MM.1S (cell line): ENCODE measurements at regions not wholly inside any gene's neighbourhood (a gene's known extent, or its start where the extent isn't known, plus 50 kb on each side); places are given as distances from the start of the nearest gene placed in this dataset.

Experiments
- DNase-seq: peaks from one replicate; pipeline ENCODE4 v3.0.0-alpha.2; 2015
- H2AFZ ChIP-seq: fragments of 300-600 bp; sonication (generic); 2 replicates; pipeline ENCODE4 v1.6.0; 2016; ENCODE audit warnings: antibody characterized with exemption, low read length
- H3F3A ChIP-seq: fragments of 300-600 bp; sonication (generic); 2 replicates; pipeline ENCODE4 v1.6.1; 2016; ENCODE audit warnings: mild to moderate bottlenecking, antibody characterized with exemption, low read length, moderate library complexity, mixed read lengths; ENCODE audit not compliant: insufficient read depth
- H3K27ac ChIP-seq: fragments of 300-600 bp; sonication (generic); 2 replicates; pipeline ENCODE4 v1.5.1; 2016; ENCODE audit warnings: mild to moderate bottlenecking, low read length
- H3K27me3 ChIP-seq: fragments of 300-600 bp; sonication (generic); replicated peaks from 2 replicates; pipeline ENCODE4 v1.6.0; 2016; ENCODE audit warnings: low read length; ENCODE audit not compliant: insufficient read depth
- H3K36me3 ChIP-seq: fragments of 300-600 bp; sonication (generic); replicated peaks from 2 replicates; pipeline ENCODE4 v1.6.1; 2016; ENCODE audit warnings: mild to moderate bottlenecking, low read length, mixed read lengths; ENCODE audit not compliant: insufficient read depth
- H3K4me1 ChIP-seq: fragments of 300-600 bp; sonication (generic); 2 replicates; pipeline ENCODE4 v1.6.1; 2016; ENCODE audit warnings: low read length, mixed read lengths
- H3K4me2 ChIP-seq: fragments of 300-600 bp; sonication (generic); 2 replicates; pipeline ENCODE4 v1.6.0; 2016; ENCODE audit warnings: low read depth, low read length
- H3K4me3 ChIP-seq: fragments of 300-600 bp; sonication (generic); 2 replicates; pipeline ENCODE4 v1.5.1; 2016; ENCODE audit warnings: low read length, mixed read lengths
- H3K79me2 ChIP-seq: fragments of 300-600 bp; sonication (generic); 2 replicates; pipeline ENCODE4 v1.6.1; 2016; ENCODE audit warnings: mixed run types, low read length, mixed read lengths
- H3K9ac ChIP-seq: fragments of 300-600 bp; sonication (generic); 2 replicates; pipeline ENCODE4 v1.6.1; 2016; ENCODE audit warnings: low read length, mixed read lengths
- H3K9me2 ChIP-seq: fragments of 300-600 bp; sonication (generic); replicated peaks from 2 replicates; pipeline ENCODE4 v1.6.1; 2016; ENCODE audit warnings: mild to moderate bottlenecking, low read length, mixed read lengths; ENCODE audit not compliant: insufficient read depth
- H3K9me3 ChIP-seq: fragments of 300-600 bp; sonication (generic); replicated peaks from 2 replicates; pipeline ENCODE4 v1.6.1; 2016; ENCODE audit warnings: mild to moderate bottlenecking, low read length, mixed read lengths; ENCODE audit not compliant: insufficient read depth
- H4K20me1 ChIP-seq: fragments of 300-600 bp; sonication (generic); 2 replicates; pipeline ENCODE4 v1.6.1; 2016; ENCODE audit warnings: mild to moderate bottlenecking, low read length, moderate library complexity, mixed read lengths; ENCODE audit not compliant: insufficient read depth
- EZH2 ChIP-seq: fragments of 300-600 bp; sonication (generic); optimal IDR thresholded peaks from 2 replicates; pipeline ENCODE3; 2017; ENCODE audit warnings: low read depth, mild to moderate bottlenecking, antibody characterized with exemption, low read length, mixed read lengths
- EZH2phosphoT487 ChIP-seq: fragments of 300-600 bp; sonication (generic); IDR thresholded peaks from 2 replicates; pipeline ENCODE4 v1.6.1; 2018; ENCODE audit warnings: antibody characterized with exemption, low read length
- TF ChIP-seq, protein P1 (sequence below): fragments of 300-600 bp; sonication (generic); IDR thresholded peaks from 2 replicates; pipeline ENCODE4 v1.5.1; 2016; ENCODE audit warnings: antibody characterized with exemption, low read length, mixed read lengths

DNA sequence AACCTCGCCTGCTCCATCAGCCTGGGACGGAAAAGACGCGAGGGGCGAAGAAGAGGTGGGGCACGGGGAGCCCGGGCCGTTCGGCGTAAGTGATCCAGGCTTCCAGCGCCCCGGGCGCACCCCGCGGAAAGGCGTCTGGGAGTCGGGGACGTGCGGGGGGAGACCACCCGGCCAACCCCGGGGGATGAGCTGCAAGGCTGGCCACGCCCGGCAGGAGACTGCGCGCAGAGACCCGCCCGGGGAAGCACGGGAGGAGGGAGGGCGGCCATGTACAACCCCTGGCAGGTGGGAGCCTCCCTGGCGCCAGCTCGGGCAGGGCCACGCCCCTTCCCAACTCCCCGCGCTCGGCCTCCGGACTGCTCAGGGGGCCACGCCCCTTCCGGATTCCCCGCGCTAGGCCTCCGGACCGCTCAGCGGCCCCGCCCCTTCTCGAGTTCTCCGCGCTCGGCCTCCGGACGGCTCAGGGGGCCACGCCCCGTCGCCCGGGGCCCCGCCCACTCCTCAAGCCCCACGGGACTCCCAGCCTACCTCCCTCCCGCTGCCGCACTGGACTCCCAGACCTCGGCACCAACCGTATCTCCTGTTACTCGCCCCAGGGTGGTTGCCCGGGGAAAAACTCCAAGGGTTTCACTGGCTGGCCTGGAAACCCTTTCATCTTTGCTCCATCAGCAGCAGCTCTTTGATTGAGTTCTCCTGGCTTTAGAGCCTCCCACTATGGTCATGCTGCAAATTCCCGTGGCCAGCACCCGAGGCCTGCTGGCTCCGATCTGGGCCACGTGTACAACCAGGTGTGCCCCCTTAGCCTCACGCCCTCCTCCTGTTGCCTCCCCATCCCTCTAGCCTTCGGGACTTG is 284.4 kb downstream of the ZEB1 start:
- no peak overlapping the region for H3K27ac ChIP-seq

DNA sequence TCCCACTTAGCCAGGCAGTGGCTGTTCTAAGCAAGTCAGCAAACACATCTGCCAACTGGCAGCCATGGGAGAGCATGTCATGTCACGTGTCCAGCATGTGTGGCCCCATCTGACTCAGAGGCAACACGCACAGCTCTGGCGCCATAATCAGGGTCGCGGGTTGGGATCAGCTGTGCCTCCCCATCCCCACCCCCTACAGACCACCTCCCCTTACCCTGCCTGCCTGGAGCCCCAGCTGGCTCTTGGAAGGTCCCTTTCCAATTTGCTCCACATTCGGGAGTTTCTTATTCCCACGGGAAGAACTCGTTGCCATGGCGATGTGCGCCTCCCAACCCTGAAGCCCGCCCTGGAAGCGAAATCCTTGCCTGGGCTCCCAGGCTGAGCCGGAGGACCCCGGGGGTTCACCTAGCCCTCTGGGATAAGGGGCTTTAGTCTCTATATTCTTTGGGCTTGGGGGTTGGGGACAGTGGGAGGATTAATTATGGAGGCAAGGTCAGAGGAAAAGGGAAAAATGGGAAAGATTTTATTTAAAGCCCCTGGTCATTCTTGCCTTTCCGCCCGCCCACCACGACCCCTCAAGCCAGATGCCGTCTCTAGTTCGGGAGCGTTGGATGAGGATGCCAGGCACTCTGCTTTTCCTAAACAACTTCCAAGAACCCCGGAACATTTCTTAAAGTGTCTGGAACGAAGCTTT is 283.7 kb downstream of the ZEB1 start:
- Histone ChIP-seq H3K4me1 (no peaks in the 10 kb centered on the region), H3K9me3 (no peaks in the 10 kb centered on the region), H3K4me2 (peak overlapping the region; percentile 93), H2AFZ (peak overlapping the region; percentile 97), H3K27me3 (no peaks in the 10 kb centered on the region), H3F3A (no peaks in the 10 kb centered on the region), H3K4me3 (peak overlapping the region; percentile 69), H4K20me1 (no peaks in the 10 kb centered on the region), H3K9me2 (no peaks in the 10 kb centered on the region), H3K79me2 (no peaks in the 10 kb centered on the region), H3K27ac (no peak overlapping the region), H3K36me3 (no peaks in the 10 kb centered on the region), H3K9ac (peak overlapping the region; percentile 44; the same call in 1 of the 2 replicates)
- no peak for DNase-seq
- TF ChIP-seq EZH2phosphoT487 = no peak
- TF ChIP-seq EZH2 = no peak
- TF ChIP-seq, protein P1, sequence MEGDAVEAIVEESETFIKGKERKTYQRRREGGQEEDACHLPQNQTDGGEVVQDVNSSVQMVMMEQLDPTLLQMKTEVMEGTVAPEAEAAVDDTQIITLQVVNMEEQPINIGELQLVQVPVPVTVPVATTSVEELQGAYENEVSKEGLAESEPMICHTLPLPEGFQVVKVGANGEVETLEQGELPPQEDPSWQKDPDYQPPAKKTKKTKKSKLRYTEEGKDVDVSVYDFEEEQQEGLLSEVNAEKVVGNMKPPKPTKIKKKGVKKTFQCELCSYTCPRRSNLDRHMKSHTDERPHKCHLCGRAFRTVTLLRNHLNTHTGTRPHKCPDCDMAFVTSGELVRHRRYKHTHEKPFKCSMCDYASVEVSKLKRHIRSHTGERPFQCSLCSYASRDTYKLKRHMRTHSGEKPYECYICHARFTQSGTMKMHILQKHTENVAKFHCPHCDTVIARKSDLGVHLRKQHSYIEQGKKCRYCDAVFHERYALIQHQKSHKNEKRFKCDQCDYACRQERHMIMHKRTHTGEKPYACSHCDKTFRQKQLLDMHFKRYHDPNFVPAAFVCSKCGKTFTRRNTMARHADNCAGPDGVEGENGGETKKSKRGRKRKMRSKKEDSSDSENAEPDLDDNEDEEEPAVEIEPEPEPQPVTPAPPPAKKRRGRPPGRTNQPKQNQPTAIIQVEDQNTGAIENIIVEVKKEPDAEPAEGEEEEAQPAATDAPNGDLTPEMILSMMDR = no peak

More for the DNA sequence above, 284.4 kb downstream of the ZEB1 start:
- Histone ChIP-seq H3K36me3 (no peaks in the 10 kb centered on the region), H3K9me2 (no peaks in the 10 kb centered on the region), H3K9me3 (no peaks in the 10 kb centered on the region), H2AFZ (peak overlapping the region; percentile 97), H3F3A (no peaks in the 10 kb centered on the region), H3K27me3 (no peaks in the 10 kb centered on the region), H3K4me2 (peak overlapping the region; percentile 93), H3K9ac (peak overlapping the region; percentile 45; the same call in 1 of the 2 replicates), H3K79me2 (no peaks in the 10 kb centered on the region), H4K20me1 (no peaks in the 10 kb centered on the region), H3K4me1 (no peaks in the 10 kb centered on the region), H3K4me3 (peak overlapping the region; percentile 69)
- peak; percentile 98 for DNase-seq
- TF ChIP-seq EZH2 (no peak), EZH2phosphoT487 (no peak)
- TF ChIP-seq, protein P1 = no peak

DNA sequence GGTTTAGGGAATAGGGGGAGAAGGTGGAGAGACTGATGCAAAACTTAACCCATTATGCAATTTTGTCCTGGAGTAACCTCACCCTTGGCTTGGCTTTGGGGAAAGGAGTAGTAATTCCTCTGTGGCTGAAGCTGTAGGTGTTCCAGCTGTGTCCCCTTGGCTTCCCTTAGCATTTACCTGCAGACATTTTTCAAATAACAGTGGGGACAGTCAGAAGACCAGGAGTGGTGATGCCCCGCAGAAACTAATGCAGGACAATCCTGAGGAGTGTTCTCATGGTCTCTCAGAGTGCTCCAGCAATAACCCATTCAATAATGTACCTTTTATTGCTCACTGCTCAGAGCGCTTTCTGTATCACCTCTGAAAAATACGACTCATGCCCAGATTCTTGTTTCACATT is 282.1 kb downstream of the ZEB1 start:
- Histone ChIP-seq H3K36me3 (no peaks in the 10 kb centered on the region), H3K4me2 (no peak overlapping the region), H3K4me3 (no peak overlapping the region), H3K27me3 (no peaks in the 10 kb centered on the region), H3K4me1 (no peaks in the 10 kb centered on the region), H3K9me3 (no peaks in the 10 kb centered on the region), H2AFZ (no peak overlapping the region), H3K9me2 (no peaks in the 10 kb centered on the region), H4K20me1 (no peaks in the 10 kb centered on the region), H3K27ac (no peak overlapping the region), H3K79me2 (no peaks in the 10 kb centered on the region), H3F3A (no peaks in the 10 kb centered on the region), H3K9ac (no peak overlapping the region)
- TF ChIP-seq EZH2 (no peak), EZH2phosphoT487 (no peak)
- TF ChIP-seq, protein P1 = no peak
- DNase-seq = no peak
